HEK293 (cell line): ENCODE measurements at regions not wholly inside any gene's neighbourhood (a gene's known extent, or its start where the extent isn't known, plus 50 kb on each side); places are given as distances from the start of the nearest gene placed in this dataset.

Experiments
- CTCF ChIA-PET: fragments of 350-600 bp; formaldehyde crosslinking; extraction: SDS; loops from one replicate; lab custom pipeline; 2021; ENCODE audit warnings: antibody characterized with exemption; lab: Yijun Ruan, JAX
- POLR2A ChIA-PET: fragments of 300-600 bp; formaldehyde crosslinking; extraction: SDS; loops from one replicate; lab custom pipeline; 2020; ENCODE audit warnings: antibody characterized with exemption, inconsistent platforms; lab: Yijun Ruan, JAX
- H3K27ac ChIP-seq: fragments of 200-500 bp; sonication (Bioruptor generic); 2 replicates; pipeline ENCODE4 v1.5.1; 2014; ENCODE audit warnings: low read depth, low read length, control low read depth, inconsistent platforms; ENCODE audit errors: extremely low read depth
- H3K36me3 ChIP-seq, 2 experiments: fragments of 200-500 bp in 1 of 2; sonication (Bioruptor generic) in 1 of 2; 1 replicate in 1 of 2; 2 replicates in 1 of 2; pipeline ENCODE4 v1.5.1; 2014 to 2017; ENCODE audit warnings: inconsistent platforms in 2 of 2, low read length in 2 of 2; ENCODE audit not compliant: control insufficient read depth in 2 of 2, insufficient read depth in 1 of 2
- H3K4me1 ChIP-seq: fragments of 200-500 bp; sonication (Bioruptor generic); 2 replicates; pipeline ENCODE4 v1.5.1; 2014; ENCODE audit warnings: mild to moderate bottlenecking, low read length, inconsistent platforms; ENCODE audit not compliant: control insufficient read depth, insufficient read depth
- H3K4me3 ChIP-seq: 2 replicates; pipeline ENCODE4 v1.5.1; 2011; ENCODE audit warnings: low read depth, mild to moderate bottlenecking, control low read depth, low read length, moderate library complexity
- H3K9me3 ChIP-seq: fragments of 200-500 bp; sonication (Bioruptor generic); 2 replicates; pipeline ENCODE4 v1.5.1; 2014; ENCODE audit warnings: low read depth, low read length, inconsistent platforms; ENCODE audit not compliant: control insufficient read depth, insufficient read depth
- GFI1B ChIP-seq: fragments of 450-650 bp; formaldehyde crosslinking; IDR thresholded peaks from 2 replicates; pipeline ENCODE4 v1.5.1; 2016; ENCODE audit warnings: missing biosample characterization, missing genetic modification characterization
- KLF1 ChIP-seq: fragments of 450-650 bp; formaldehyde crosslinking; IDR thresholded peaks from 2 replicates; pipeline ENCODE4 v1.5.1; 2016; ENCODE audit warnings: missing biosample characterization, missing genetic modification characterization
- PRDM6 ChIP-seq: fragments of 450-650 bp; formaldehyde crosslinking; IDR thresholded peaks from 2 replicates; pipeline ENCODE4 v1.5.1; 2017; ENCODE audit warnings: missing biosample characterization, missing genetic modification characterization
- SP3 ChIP-seq: fragments of 450-650 bp; formaldehyde crosslinking; IDR thresholded peaks from 2 replicates; pipeline ENCODE4 v1.5.1; 2016; ENCODE audit warnings: missing biosample characterization, missing genetic modification characterization
- TRIM28 ChIP-seq: IDR thresholded peaks from 2 replicates; pipeline ENCODE4 v1.6.1; 2011; ENCODE audit warnings: low read length, control low read depth, borderline replicate concordance
- YY2 ChIP-seq: fragments of 450-650 bp; formaldehyde crosslinking; IDR thresholded peaks from 2 replicates; pipeline ENCODE4 v1.5.1; 2016; ENCODE audit warnings: missing biosample characterization, missing genetic modification characterization
- ZIC2 ChIP-seq: fragments of 450-650 bp; formaldehyde crosslinking; IDR thresholded peaks from 2 replicates; pipeline ENCODE4 v1.5.1; 2016; ENCODE audit warnings: missing biosample characterization, missing genetic modification characterization
- ZNF132 ChIP-seq: fragments of 450-650 bp; formaldehyde crosslinking; IDR thresholded peaks from 2 replicates; pipeline ENCODE4 v1.5.1; 2017; ENCODE audit warnings: missing biosample characterization, missing genetic modification characterization, borderline replicate concordance
- ZNF202 ChIP-seq: fragments of 450-650 bp; formaldehyde crosslinking; IDR thresholded peaks from 2 replicates; pipeline ENCODE4 v1.5.1; 2016; ENCODE audit warnings: missing biosample characterization, missing genetic modification characterization, borderline replicate concordance
- ZNF24 ChIP-seq: fragments of 450-650 bp; formaldehyde crosslinking; IDR thresholded peaks from 2 replicates; pipeline ENCODE4 v1.5.1; 2016; ENCODE audit warnings: missing biosample characterization, missing genetic modification characterization
- ZNF266 ChIP-seq: fragments of 450-650 bp; formaldehyde crosslinking; IDR thresholded peaks from 2 replicates; pipeline ENCODE4 v1.5.1; 2016; ENCODE audit warnings: missing biosample characterization, missing genetic modification characterization, low read depth
- ZNF335 ChIP-seq: fragments of 450-650 bp; formaldehyde crosslinking; conservative IDR thresholded peaks from 2 replicates; pipeline ENCODE4 v1.5.1; 2016; ENCODE audit warnings: missing biosample characterization, missing genetic modification characterization
- ZNF423 ChIP-seq: fragments of 450-650 bp; formaldehyde crosslinking; IDR thresholded peaks from 2 replicates; pipeline ENCODE4 v1.5.1; 2016; ENCODE audit warnings: missing biosample characterization, missing genetic modification characterization
- ZNF560 ChIP-seq: fragments of 450-650 bp; formaldehyde crosslinking; IDR thresholded peaks from 2 replicates; pipeline ENCODE4 v1.5.1; 2017; ENCODE audit warnings: missing biosample characterization, missing genetic modification characterization, borderline replicate concordance
- ZNF561 ChIP-seq: fragments of 450-650 bp; IDR thresholded peaks from 2 replicates; pipeline ENCODE4 v1.5.1; 2018; ENCODE audit warnings: missing biosample characterization, missing genetic modification characterization, borderline replicate concordance
- ZNF639 ChIP-seq: fragments of 450-650 bp; formaldehyde crosslinking; IDR thresholded peaks from 2 replicates; pipeline ENCODE4 v1.5.1; 2016; ENCODE audit warnings: missing biosample characterization, missing genetic modification characterization
- ZNF792 ChIP-seq: fragments of 450-650 bp; formaldehyde crosslinking; IDR thresholded peaks from 2 replicates; pipeline ENCODE4 v1.5.1; 2016; ENCODE audit warnings: missing biosample characterization, missing genetic modification characterization
- ZXDB ChIP-seq: fragments of 450-650 bp; formaldehyde crosslinking; IDR thresholded peaks from 2 replicates; pipeline ENCODE4 v1.5.1; 2016; ENCODE audit warnings: missing biosample characterization, missing genetic modification characterization

DNA sequence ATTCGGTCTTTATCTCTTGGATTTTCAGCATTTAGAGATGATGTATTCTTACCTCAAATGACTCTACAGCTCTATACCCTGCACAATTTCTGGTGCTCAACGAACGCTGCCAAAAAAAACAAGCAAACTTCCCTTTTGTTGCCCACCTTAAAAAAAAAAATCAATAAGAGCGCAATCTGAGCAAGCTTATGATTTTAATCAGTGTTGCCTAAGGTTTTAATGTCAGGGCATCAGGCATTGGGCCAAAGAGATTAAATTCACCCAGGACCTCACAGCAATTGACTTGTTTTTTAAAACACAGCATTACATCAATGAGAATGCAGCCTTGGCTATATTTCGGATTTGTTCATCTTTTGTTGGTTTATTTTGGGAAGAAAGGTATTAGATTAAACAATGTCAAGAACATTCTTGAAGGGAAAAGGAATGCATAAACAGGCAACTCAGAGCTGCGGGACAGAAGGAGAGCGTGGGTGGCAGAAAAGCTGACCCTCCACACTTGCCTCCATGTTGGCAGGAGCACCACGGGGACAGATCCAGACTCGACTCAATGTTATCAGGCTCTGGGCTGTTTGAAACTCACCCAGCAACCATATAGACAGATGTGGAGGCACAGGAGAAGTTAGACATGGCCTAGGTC, 127.5 kb upstream of the DAPK1 start (continued):
- peak; percentile 68; the same call in 1 of the 2 replicates for TF ChIP-seq GFI1B (tag by site-specific recombination)
- 0 out of 2 replicates have a peak, but pooled peaks have one; percentile 47 for TF ChIP-seq ZXDB (tag by site-specific recombination)

- no peak overlapping the region for H3K4me3 ChIP-seq
- POLR2A ChIA-PET, result interaction anchor here (1.3 kb wide), 1 partner anchor 126 kb away, joined by 3 read pairs; the partner anchor contains the start of gene DAPK1
- H3K4me1 ChIP-seq, result peaks cover 13% of the 10 kb centered on the region
Measured at GRCh38 chr9:87371795-87372355, 125.8 kb upstream of the DAPK1 start.

GRCh38 chr9:87372356-87372851, 125.3 kb upstream of the DAPK1 start:
- POLR2A ChIA-PET, result interaction anchor here (1.3 kb wide), 1 partner anchor 125 kb away, joined by 3 read pairs; the partner anchor contains the start of gene DAPK1
- H3K27ac ChIP-seq, result no peak overlapping the region

More at GRCh38 chr9:87371795-87372355, 125.8 kb upstream of the DAPK1 start:
- Histone ChIP-seq H3K27ac (no peak overlapping the region), H3K9me3 (no peaks in the 10 kb centered on the region)
- CTCF ChIA-PET, result interaction anchor here (0.7 kb wide), 1 partner anchor 312 kb away, joined by 3 read pairs; no protein-coding TSS in a partner anchor
- TF ChIP-seq TRIM28 (no peak), ZNF266 (no peak), ZNF792 (tag by site-specific recombination) (no peak), KLF1 (tag by site-specific recombination) (peak; percentile 71)
- TF ChIP-seq, all 188 proteins: peak for 1
- no peaks in the 10 kb centered on the region for H3K36me3 ChIP-seq

More at GRCh38 chr9:87372356-87372851, 125.3 kb upstream of the DAPK1 start:
- 0 out of 2 replicates have a peak, but pooled peaks have one; percentile 20 for TF ChIP-seq PRDM6 (tag by site-specific recombination)
- no peak for TF ChIP-seq ZNF202 (tag by site-specific recombination)
- 0 out of 2 replicates have a peak, but pooled peaks have one; percentile 29 for TF ChIP-seq ZNF335 (tag by site-specific recombination)
- TF ChIP-seq ZNF560 (tag by site-specific recombination), result no peak
- TF ChIP-seq ZNF423 (tag by site-specific recombination), result 0 out of 2 replicates have a peak, but pooled peaks have one; percentile 33
- no peak for TF ChIP-seq ZNF24 (tag by site-specific recombination)
- no peak for TF ChIP-seq ZNF132 (tag by site-specific recombination)
- peak; percentile 31 for TF ChIP-seq KLF1 (tag by site-specific recombination)
- peak; percentile 27; the same call in 1 of the 2 replicates for TF ChIP-seq ZIC2 (tag by site-specific recombination)
- no peak for TF ChIP-seq ZNF639
- 0 out of 2 replicates have a peak, but pooled peaks have one; percentile 53 for TF ChIP-seq ZNF561 (tag by site-specific recombination)
- no peak for TF ChIP-seq SP3 (tag by site-specific recombination)
- no peak for TF ChIP-seq YY2 (tag by site-specific recombination)
- TF ChIP-seq, all 188 proteins: peak for 6
- Histone ChIP-seq H3K4me1 (peaks cover 13% of the 10 kb centered on the region), H3K9me3 (no peaks in the 10 kb centered on the region), H3K36me3 (no peaks in the 10 kb centered on the region), H3K4me3 (no peak overlapping the region)
- CTCF ChIA-PET, result no interaction called here
